GM10266 (cell line): ENCODE measurements at regions not wholly inside any gene's neighbourhood (a gene's known extent, or its start where the extent isn't known, plus 50 kb on each side); places are given as distances from the start of the nearest gene placed in this dataset.

Experiments
- DNase-seq: peaks from one replicate; pipeline ENCODE4 v3.0.0; 2012; ENCODE audit errors: extremely low spot score
- CTCF ChIP-seq: IDR thresholded peaks from 2 replicates; pipeline ENCODE4 v1.5.1; 2012; ENCODE audit warnings: mild to moderate bottlenecking, low read depth; ENCODE audit not compliant: control insufficient read depth, insufficient read depth; ENCODE audit errors: missing control alignments

GRCh38 chr3:66910266-66911055 lies 87.6 kb upstream of the KBTBD8 start:
- TF ChIP-seq CTCF: no peak
- DNase-seq: no peak

GRCh38 chr3:66912306-66912705 lies 85.8 kb upstream of the KBTBD8 start:
- no peak for TF ChIP-seq CTCF

GRCh38 chr3:66922058-66922457 lies 76.0 kb upstream of the KBTBD8 start:
- no peak for TF ChIP-seq CTCF
- no peak for DNase-seq

More at GRCh38 chr3:66912306-66912705, 85.8 kb upstream of the KBTBD8 start:
- DNase-seq: no peak

- no peak for DNase-seq
- TF ChIP-seq CTCF: no peak
These were observed 74.1 kb upstream of the KBTBD8 start for GRCh38 chr3:66923969-66924368.

- no peak for TF ChIP-seq CTCF
- DNase-seq: no peak
These were observed 69.9 kb upstream of the KBTBD8 start for GRCh38 chr3:66928252-66928651.

GRCh38 chr3:66931291-66931690 lies 66.8 kb upstream of the KBTBD8 start:
- TF ChIP-seq CTCF: no peak
- DNase-seq: no peak

GRCh38 chr3:66931699-66932098 lies 66.4 kb upstream of the KBTBD8 start:
- no peak for DNase-seq
- no peak for TF ChIP-seq CTCF
